Activated naive CD8-positive, alpha-beta T cell (primary cell): ENCODE measurements at regions not wholly inside any gene's neighbourhood (a gene's known extent, or its start where the extent isn't known, plus 50 kb on each side); places are given as distances from the start of the nearest gene placed in this dataset.
"Not testable (repeated sequence)": the region's sequence is repeated elsewhere in the genome, so short reads cannot be mapped to it uniquely, and the experiment has no call there.

Experiments
- H3K27ac Mint-ChIP-seq: one replicate; pipeline ENCODE4 v1.8.0; 2021; ENCODE audit warnings: mixed read lengths
- H3K27me3 Mint-ChIP-seq: one replicate; pipeline ENCODE4 v1.8.0; 2021; ENCODE audit warnings: mixed read lengths
- H3K36me3 Mint-ChIP-seq: one replicate; pipeline ENCODE4 v1.8.0; 2021; ENCODE audit warnings: mixed read lengths
- H3K4me1 Mint-ChIP-seq: one replicate; pipeline ENCODE4 v1.8.0; 2021; ENCODE audit warnings: low read depth, mixed read lengths
- H3K4me3 Mint-ChIP-seq: one replicate; pipeline ENCODE4 v1.8.0; 2021; ENCODE audit warnings: mild to moderate bottlenecking, mixed read lengths
- H3K9me3 Mint-ChIP-seq: one replicate; pipeline ENCODE4 v1.8.0; 2021; ENCODE audit warnings: low read depth, mixed read lengths

GRCh38 chr12:38160318-38161122 lies 156.1 kb upstream of the ALG10B start:
- H3K4me3 Mint-ChIP-seq: no peak overlapping the region
- no peaks in the 10 kb centered on the region for H3K27me3 Mint-ChIP-seq
- no peaks in the 10 kb centered on the region for H3K9me3 Mint-ChIP-seq
- H3K4me1 Mint-ChIP-seq: no peaks in the 10 kb centered on the region
- H3K27ac Mint-ChIP-seq: no peak overlapping the region
- H3K36me3 Mint-ChIP-seq: no peaks in the 10 kb centered on the region

DNA sequence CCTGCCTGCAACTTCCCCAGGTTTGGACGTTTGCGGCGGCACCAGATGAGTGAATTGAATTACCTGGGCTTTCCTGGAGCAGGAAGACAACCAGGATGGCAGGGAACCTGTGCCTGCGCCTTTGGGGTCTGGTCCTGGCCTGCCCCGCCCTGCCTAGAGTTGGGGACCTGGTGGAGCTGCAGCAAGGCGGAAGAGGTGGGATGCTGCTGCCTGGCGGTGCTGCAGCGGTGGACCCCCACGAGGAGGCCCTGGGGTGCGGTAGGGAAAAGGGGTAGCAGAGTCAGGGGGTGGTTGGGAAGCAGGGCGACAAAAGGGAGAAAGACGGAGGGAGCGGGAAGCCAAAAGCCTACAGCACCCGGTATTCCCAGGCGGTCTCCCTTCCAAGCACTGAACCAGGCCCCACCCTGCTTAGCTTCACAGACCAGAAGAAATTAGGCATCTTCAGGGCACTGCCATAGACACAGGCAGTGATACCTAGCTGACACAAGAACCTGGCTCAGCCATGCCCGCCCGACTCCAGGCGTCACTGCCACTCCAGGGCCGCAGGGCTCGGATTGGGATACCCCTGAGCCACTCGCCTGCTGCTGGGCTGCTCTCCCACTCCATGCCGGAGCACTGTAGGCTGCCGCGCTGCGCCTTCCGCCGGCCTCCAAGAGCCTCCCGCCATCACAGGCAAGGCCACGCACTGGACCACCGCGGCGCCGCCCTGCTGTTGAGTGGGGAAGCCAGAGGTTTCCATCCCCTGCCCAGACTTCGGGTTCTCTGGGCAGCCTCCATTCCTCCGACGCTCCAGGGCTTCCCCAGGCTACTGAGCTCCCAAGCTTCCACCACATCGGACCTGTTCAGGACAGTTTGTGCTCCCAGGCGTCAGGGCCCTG lies 155.2 kb upstream of the ALG10B start:
- no peak overlapping the region for H3K4me3 Mint-ChIP-seq
- H3K9me3 Mint-ChIP-seq: no peaks in the 10 kb centered on the region
- H3K27me3 Mint-ChIP-seq: no peaks in the 10 kb centered on the region
- H3K27ac Mint-ChIP-seq: no peak overlapping the region
- H3K4me1 Mint-ChIP-seq: no peaks in the 10 kb centered on the region
- H3K36me3 Mint-ChIP-seq: no peaks in the 10 kb centered on the region

DNA sequence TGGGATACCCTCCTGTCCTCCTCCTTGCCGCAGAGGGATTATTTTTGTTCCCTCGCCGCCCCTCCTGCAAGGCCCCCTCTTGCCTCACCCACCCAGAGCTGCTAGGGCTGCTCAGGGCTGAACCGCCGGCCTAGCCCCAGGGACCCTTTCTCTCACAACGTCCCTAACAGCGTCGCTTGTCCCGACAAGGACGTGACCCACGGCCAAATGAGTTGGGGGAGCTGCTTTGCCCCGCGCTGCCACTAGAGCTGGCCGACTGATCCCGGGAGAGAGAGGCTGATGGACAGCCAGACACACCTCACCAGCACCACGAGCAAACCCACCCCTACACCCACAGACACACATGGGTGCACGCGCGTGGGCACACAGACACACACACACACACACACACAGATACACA lies 154.6 kb upstream of the ALG10B start:
- H3K27ac Mint-ChIP-seq: no peak overlapping the region
- no peaks in the 10 kb centered on the region for H3K4me1 Mint-ChIP-seq
- H3K4me3 Mint-ChIP-seq: no peak overlapping the region
- no peaks in the 10 kb centered on the region for H3K36me3 Mint-ChIP-seq
- no peaks in the 10 kb centered on the region for H3K27me3 Mint-ChIP-seq
- H3K9me3 Mint-ChIP-seq: no peaks in the 10 kb centered on the region

GRCh38 chr12:38162708-38163441 lies 153.7 kb upstream of the ALG10B start:
- H3K27ac Mint-ChIP-seq: no peak overlapping the region
- H3K27me3 Mint-ChIP-seq: no peaks in the 10 kb centered on the region
- no peaks in the 10 kb centered on the region for H3K36me3 Mint-ChIP-seq
- no peaks in the 10 kb centered on the region for H3K9me3 Mint-ChIP-seq
- H3K4me1 Mint-ChIP-seq: no peaks in the 10 kb centered on the region
- H3K4me3 Mint-ChIP-seq: no peak overlapping the region

DNA sequence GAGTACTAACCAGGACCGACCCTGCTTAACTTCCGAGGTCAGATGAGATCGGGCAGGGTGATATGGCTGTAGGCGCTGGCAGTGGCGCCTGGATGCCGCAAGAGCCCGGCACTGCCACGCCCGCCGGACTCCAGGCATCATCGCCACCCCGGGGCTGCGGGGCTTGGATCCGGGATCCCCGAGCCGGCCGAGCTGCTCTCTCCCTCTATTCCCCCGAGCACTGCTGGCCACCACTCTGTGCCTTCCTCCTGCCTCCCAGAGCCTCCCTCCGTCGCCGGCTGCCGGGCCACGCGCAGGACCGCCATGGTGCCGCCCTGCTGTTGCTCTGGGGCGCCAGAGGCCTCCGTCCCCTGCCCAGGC lies 153.2 kb upstream of the ALG10B start:
- H3K27ac Mint-ChIP-seq: no peak overlapping the region
- no peaks in the 10 kb centered on the region for H3K9me3 Mint-ChIP-seq
- H3K36me3 Mint-ChIP-seq: no peaks in the 10 kb centered on the region
- no peaks in the 10 kb centered on the region for H3K27me3 Mint-ChIP-seq
- no peak overlapping the region for H3K4me3 Mint-ChIP-seq
- no peaks in the 10 kb centered on the region for H3K4me1 Mint-ChIP-seq

DNA sequence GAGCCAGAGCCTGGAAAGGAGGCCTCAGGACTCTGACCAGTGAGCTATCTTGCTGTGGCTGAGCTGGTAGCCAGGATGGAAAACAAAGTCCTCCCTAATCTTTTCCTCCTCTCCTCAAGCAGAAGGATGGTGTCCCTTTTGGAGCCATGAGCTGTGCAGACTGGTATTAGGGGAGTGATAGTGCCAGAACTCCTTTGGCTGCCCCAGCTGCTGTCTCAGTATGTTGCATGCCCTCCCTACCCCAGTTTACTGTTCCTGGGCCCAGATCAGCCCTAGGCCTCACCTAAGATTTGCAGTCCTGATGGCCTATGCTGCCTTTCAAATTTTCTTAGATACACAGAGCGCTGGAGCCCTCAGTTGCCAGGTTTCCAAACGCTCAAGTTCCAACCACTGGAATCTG lies 150.3 kb upstream of the ALG10B start:
- Mint-ChIP-seq H3K27ac (no peak overlapping the region), H3K9me3 (no peaks in the 10 kb centered on the region), H3K4me3 (no peak overlapping the region), H3K4me1 (no peaks in the 10 kb centered on the region), H3K36me3 (no peaks in the 10 kb centered on the region), H3K27me3 (no peaks in the 10 kb centered on the region)

- Mint-ChIP-seq H3K27me3 (peaks cover 7% of the 10 kb centered on the region), H3K27ac (no peak overlapping the region), H3K4me3 (no peak overlapping the region), H3K4me1 (no peaks in the 10 kb centered on the region), H3K36me3 (no peaks in the 10 kb centered on the region), H3K9me3 (no peaks in the 10 kb centered on the region)
Observed at GRCh38 chr12:38175538-38175937, 141.0 kb upstream of the ALG10B start.

- H3K9me3 Mint-ChIP-seq, H3K4me3 Mint-ChIP-seq, H3K27ac Mint-ChIP-seq, H3K36me3 Mint-ChIP-seq, H3K4me1 Mint-ChIP-seq, H3K27me3 Mint-ChIP-seq: not testable (repeated sequence)
Observed at GRCh38 chr12:38183617-38184016, 133.0 kb upstream of the ALG10B start.

- not testable (repeated sequence) for H3K9me3 Mint-ChIP-seq, H3K4me1 Mint-ChIP-seq, H3K36me3 Mint-ChIP-seq, H3K27me3 Mint-ChIP-seq, H3K27ac Mint-ChIP-seq, H3K4me3 Mint-ChIP-seq
Observed at GRCh38 chr12:38197286-38197685, 119.3 kb upstream of the ALG10B start.

- Mint-ChIP-seq H3K9me3 (no peaks in the 10 kb centered on the region), H3K27ac (no peak overlapping the region), H3K4me1 (no peaks in the 10 kb centered on the region), H3K36me3 (no peaks in the 10 kb centered on the region), H3K27me3 (no peaks in the 10 kb centered on the region), H3K4me3 (no peak overlapping the region)
Observed at GRCh38 chr12:38201461-38202276, 114.9 kb upstream of the ALG10B start.

GRCh38 chr12:38204831-38205230 lies 111.7 kb upstream of the ALG10B start:
- Mint-ChIP-seq H3K4me1 (no peaks in the 10 kb centered on the region), H3K4me3 (no peak overlapping the region), H3K36me3 (no peaks in the 10 kb centered on the region), H3K9me3 (no peaks in the 10 kb centered on the region), H3K27ac (no peak overlapping the region), H3K27me3 (no peaks in the 10 kb centered on the region)

DNA sequence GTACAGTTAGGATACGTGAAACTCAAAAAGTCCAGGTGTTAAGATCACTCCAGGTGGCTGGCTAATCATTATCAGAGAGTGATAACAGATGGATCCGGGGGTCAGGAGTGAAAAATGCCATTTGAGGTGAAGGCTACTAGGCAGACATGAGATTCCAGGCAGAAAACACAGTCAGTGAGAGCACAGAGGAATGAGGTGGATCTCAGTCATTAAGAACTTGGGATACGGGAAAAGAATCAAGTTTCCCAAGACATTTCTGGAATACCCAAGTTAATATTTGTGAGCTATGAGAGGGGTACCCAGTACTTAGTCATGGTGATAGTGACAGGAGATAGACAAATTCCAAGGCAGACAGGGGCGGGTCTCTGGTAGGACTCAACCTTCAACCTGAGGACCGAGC lies 94.6 kb upstream of the ALG10B start:
- no peaks in the 10 kb centered on the region for H3K36me3 Mint-ChIP-seq
- H3K9me3 Mint-ChIP-seq: peaks cover 8% of the 10 kb centered on the region
- no peak overlapping the region for H3K4me3 Mint-ChIP-seq
- no peaks in the 10 kb centered on the region for H3K27me3 Mint-ChIP-seq
- no peaks in the 10 kb centered on the region for H3K4me1 Mint-ChIP-seq
- no peak overlapping the region for H3K27ac Mint-ChIP-seq

GRCh38 chr12:38238328-38238727 lies 78.2 kb upstream of the ALG10B start:
- not testable (repeated sequence) for H3K27ac Mint-ChIP-seq, H3K9me3 Mint-ChIP-seq, H3K4me3 Mint-ChIP-seq, H3K36me3 Mint-ChIP-seq, H3K27me3 Mint-ChIP-seq, H3K4me1 Mint-ChIP-seq

GRCh38 chr12:38253778-38254177 lies 62.8 kb upstream of the ALG10B start:
- H3K4me3 Mint-ChIP-seq: no peak overlapping the region
- peaks cover 2% of the 10 kb centered on the region for H3K36me3 Mint-ChIP-seq
- H3K27me3 Mint-ChIP-seq: no peaks in the 10 kb centered on the region
- no peak overlapping the region for H3K27ac Mint-ChIP-seq
- peaks cover 8% of the 10 kb centered on the region for H3K9me3 Mint-ChIP-seq
- H3K4me1 Mint-ChIP-seq: no peaks in the 10 kb centered on the region
